ENCODE measurements at regions not wholly inside any gene's neighbourhood (a gene's known extent, or its start where the extent isn't known, plus 50 kb on each side); places are given as distances from the start of the nearest gene placed in this dataset.

GRCh38 chr3:96017556-96017955, 796.8 kb upstream of the EPHA6 start:
- DNase-seq: no peak

GRCh38 chr3:96022676-96023075, 791.7 kb upstream of the EPHA6 start:
- no peak for DNase-seq

GRCh38 chr3:96027718-96028117, 786.7 kb upstream of the EPHA6 start:
- no peak for DNase-seq

GRCh38 chr3:96039632-96040031, 774.8 kb upstream of the EPHA6 start:
- DNase-seq: no peak

GRCh38 chr3:96059301-96059700, 755.1 kb upstream of the EPHA6 start:
- DNase-seq: no peak

- no peak for DNase-seq
These were observed 745.3 kb upstream of the EPHA6 start for GRCh38 chr3:96069065-96069464.

GRCh38 chr3:96070678-96071077, 743.7 kb upstream of the EPHA6 start:
- DNase-seq: no peak

GRCh38 chr3:96071097-96071496, 743.3 kb upstream of the EPHA6 start:
- no peak for DNase-seq

GRCh38 chr3:96072226-96072625, 742.2 kb upstream of the EPHA6 start:
- DNase-seq: no peak

- DNase-seq: no peak
These were observed 730.8 kb upstream of the EPHA6 start for GRCh38 chr3:96083610-96084009.

GRCh38 chr3:96086018-96086417, 728.4 kb upstream of the EPHA6 start:
- DNase-seq: no peak

GRCh38 chr3:96101006-96101560, 713.3 kb upstream of the EPHA6 start:
- no peak for DNase-seq

- no peak for DNase-seq
These were observed 707.7 kb upstream of the EPHA6 start for GRCh38 chr3:96106701-96107100.

Measured in fibroblast of skin of back (primary cell).